Breast epithelium (tissue), 3 donors: ENCODE measurements at regions not wholly inside any gene's neighbourhood (a gene's known extent, or its start where the extent isn't known, plus 50 kb on each side); places are given as distances from the start of the nearest gene placed in this dataset.
"Not testable (repeated sequence)": the region's sequence is repeated elsewhere in the genome, so short reads cannot be mapped to it uniquely, and the experiment has no call there.

Experiments used
- POLR2A ChIP-seq: fragments of 450-650 bp; IDR thresholded peaks from one replicate; pipeline ENCODE4 v1.6.1; 2016; ENCODE audit warnings: antibody characterized with exemption, mild to moderate bottlenecking, moderate library complexity
- POLR2AphosphoS5 ChIP-seq, 3 donors: sonication (generic); formaldehyde crosslinking; IDR thresholded peaks; one replicate each; pipeline ENCODE4 v1.6.1; 2017; ENCODE audit warnings: antibody characterized with exemption in 3 of 3
- TF ChIP-seq, protein P1 (sequence below), 3 donors: fragments of 450-650 bp; IDR thresholded peaks; one replicate each; pipeline ENCODE4 v1.5.1; 2016 to 2017; ENCODE audit warnings: antibody characterized with exemption in 3 of 3, mild to moderate bottlenecking in 3 of 3, moderate library complexity in 3 of 3

DNA sequence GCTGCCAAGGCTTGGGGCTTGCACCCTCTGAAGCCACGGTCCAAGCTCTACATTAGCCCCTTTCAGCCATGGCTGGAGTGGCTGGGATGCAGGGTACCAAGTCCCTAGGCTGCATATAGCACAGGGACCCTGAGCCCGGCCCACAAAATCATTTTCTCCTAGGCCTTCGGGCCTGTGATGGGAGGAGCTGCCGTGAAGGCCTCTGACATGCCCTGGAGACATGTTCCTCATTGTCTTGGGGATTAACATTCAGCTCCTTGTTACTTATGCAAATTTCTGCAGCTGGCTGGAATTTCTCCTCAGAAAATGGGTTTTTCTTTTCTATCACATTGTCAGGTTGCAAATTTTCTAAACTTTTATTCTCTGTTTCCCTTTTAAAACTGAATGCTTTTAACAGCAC, 521.1 kb downstream of the DACH1 start:
- TF ChIP-seq, protein P1, sequence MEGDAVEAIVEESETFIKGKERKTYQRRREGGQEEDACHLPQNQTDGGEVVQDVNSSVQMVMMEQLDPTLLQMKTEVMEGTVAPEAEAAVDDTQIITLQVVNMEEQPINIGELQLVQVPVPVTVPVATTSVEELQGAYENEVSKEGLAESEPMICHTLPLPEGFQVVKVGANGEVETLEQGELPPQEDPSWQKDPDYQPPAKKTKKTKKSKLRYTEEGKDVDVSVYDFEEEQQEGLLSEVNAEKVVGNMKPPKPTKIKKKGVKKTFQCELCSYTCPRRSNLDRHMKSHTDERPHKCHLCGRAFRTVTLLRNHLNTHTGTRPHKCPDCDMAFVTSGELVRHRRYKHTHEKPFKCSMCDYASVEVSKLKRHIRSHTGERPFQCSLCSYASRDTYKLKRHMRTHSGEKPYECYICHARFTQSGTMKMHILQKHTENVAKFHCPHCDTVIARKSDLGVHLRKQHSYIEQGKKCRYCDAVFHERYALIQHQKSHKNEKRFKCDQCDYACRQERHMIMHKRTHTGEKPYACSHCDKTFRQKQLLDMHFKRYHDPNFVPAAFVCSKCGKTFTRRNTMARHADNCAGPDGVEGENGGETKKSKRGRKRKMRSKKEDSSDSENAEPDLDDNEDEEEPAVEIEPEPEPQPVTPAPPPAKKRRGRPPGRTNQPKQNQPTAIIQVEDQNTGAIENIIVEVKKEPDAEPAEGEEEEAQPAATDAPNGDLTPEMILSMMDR (IDR thresholded peaks at IDR 0.05), result not testable (repeated sequence)
- not testable (repeated sequence) for TF ChIP-seq POLR2A; POLR2AphosphoS5 (IDR thresholded peaks at IDR 0.05)
